ENCODE measurements at regions not wholly inside any gene's neighbourhood (a gene's known extent, or its start where the extent isn't known, plus 50 kb on each side); places are given as distances from the start of the nearest gene placed in this dataset.

DNA sequence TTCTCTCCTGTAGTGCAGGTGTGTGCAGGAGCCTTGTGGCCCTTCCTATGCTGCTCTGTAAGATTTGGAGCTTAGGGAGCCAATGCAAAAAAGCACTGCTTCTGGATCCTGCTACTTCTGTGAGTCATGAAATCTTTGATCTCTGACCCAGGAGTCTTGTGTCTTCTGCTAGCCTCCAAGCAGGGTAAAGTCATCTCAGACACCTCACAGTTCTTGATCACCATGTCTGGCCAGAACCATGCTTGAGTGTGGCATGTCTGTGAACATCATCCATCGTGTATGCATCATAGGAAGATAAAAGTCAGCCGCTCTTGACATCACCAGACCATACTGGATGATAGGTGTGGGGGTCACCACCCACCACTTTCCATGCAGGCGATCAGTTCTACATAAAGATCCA, 247.8 kb downstream of the RPLP1 start:
- no peaks in the 10 kb centered on the region for H3F3A ChIP-seq (ENCODE audit: insufficient read depth, low read length)

DNA sequence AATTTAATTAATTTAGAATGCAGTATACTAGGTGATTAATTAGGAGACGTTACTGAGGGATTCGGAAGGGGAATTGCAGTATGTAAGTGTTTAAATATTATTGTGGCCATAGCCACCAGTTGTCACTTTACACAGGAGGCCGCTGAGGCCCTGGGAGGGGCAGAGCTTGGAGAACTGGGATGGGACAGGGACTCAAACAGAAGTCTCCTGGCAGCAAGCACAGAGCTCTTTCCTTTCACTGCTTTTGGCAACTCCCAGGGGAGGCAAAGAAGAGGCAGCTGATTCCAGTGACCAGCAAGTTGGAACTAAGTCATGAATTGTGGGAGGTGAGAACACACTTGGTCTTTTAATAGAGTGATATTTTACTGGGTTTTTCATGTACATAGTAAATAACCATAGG, 248.6 kb downstream of the RPLP1 start:
- H3K9ac ChIP-seq (ENCODE audit: low read length) = no peak overlapping the region
- no peak overlapping the region for H2AFZ ChIP-seq (ENCODE audit: low read length)
- peaks cover 18% of the 10 kb centered on the region for H3K4me1 ChIP-seq (ENCODE audit: insufficient read depth, low read length, severe bottlenecking)
- no peaks in the 10 kb centered on the region for H3K36me3 ChIP-seq (ENCODE audit: insufficient read depth, low read length)
- TF ChIP-seq, protein P1, sequence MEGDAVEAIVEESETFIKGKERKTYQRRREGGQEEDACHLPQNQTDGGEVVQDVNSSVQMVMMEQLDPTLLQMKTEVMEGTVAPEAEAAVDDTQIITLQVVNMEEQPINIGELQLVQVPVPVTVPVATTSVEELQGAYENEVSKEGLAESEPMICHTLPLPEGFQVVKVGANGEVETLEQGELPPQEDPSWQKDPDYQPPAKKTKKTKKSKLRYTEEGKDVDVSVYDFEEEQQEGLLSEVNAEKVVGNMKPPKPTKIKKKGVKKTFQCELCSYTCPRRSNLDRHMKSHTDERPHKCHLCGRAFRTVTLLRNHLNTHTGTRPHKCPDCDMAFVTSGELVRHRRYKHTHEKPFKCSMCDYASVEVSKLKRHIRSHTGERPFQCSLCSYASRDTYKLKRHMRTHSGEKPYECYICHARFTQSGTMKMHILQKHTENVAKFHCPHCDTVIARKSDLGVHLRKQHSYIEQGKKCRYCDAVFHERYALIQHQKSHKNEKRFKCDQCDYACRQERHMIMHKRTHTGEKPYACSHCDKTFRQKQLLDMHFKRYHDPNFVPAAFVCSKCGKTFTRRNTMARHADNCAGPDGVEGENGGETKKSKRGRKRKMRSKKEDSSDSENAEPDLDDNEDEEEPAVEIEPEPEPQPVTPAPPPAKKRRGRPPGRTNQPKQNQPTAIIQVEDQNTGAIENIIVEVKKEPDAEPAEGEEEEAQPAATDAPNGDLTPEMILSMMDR (IDR thresholded peaks at IDR 0.05; ENCODE audit: low read length) = no peak
- no peak for TF ChIP-seq EZH2 (IDR thresholded peaks at IDR 0.05; ENCODE audit: borderline replicate concordance, low read length)
- H3K27me3 ChIP-seq (ENCODE audit: insufficient read depth, low read length) = peaks cover 6% of the 10 kb centered on the region; the same call in 1 of the 2 replicates
- no peak overlapping the region for H3K4me2 ChIP-seq (ENCODE audit: low read length)
- 0 out of 2 replicates have a peak, but pooled peaks cover 7% of the 10 kb centered on the region for H3K9me3 ChIP-seq (ENCODE audit: low read length)
- no peaks in the 10 kb centered on the region for H3K9me2 ChIP-seq (ENCODE audit: low read depth, low read length)
- H3K4me3 ChIP-seq (ENCODE audit: low read depth, low read length, poor library complexity, severe bottlenecking) = no peak overlapping the region
- no peaks in the 10 kb centered on the region for H3K79me2 ChIP-seq (ENCODE audit: insufficient read depth, low read length)
- no peaks in the 10 kb centered on the region for H3F3A ChIP-seq (ENCODE audit: insufficient read depth, low read length)
- H3K27ac ChIP-seq (ENCODE audit: low read depth, low read length, poor library complexity, severe bottlenecking) = no peak overlapping the region
- no peaks in the 10 kb centered on the region for H4K20me1 ChIP-seq (ENCODE audit: insufficient read depth, low read length)

More for the DNA sequence above, 247.8 kb downstream of the RPLP1 start:
- Histone ChIP-seq H3K9me2 (ENCODE audit: low read depth, low read length) (no peaks in the 10 kb centered on the region), H3K4me2 (ENCODE audit: low read length) (no peak overlapping the region), H3K36me3 (ENCODE audit: insufficient read depth, low read length) (no peaks in the 10 kb centered on the region), H3K9me3 (ENCODE audit: low read length) (0 out of 2 replicates have a peak, but pooled peaks cover 7% of the 10 kb centered on the region), H3K79me2 (ENCODE audit: insufficient read depth, low read length) (no peaks in the 10 kb centered on the region), H4K20me1 (ENCODE audit: insufficient read depth, low read length) (no peaks in the 10 kb centered on the region), H2AFZ (ENCODE audit: low read length) (no peak overlapping the region), H3K4me1 (ENCODE audit: insufficient read depth, low read length, severe bottlenecking) (peaks cover 18% of the 10 kb centered on the region), H3K27ac (ENCODE audit: low read depth, low read length, poor library complexity, severe bottlenecking) (no peak overlapping the region), H3K4me3 (ENCODE audit: low read depth, low read length, poor library complexity, severe bottlenecking) (no peak overlapping the region), H3K27me3 (ENCODE audit: insufficient read depth, low read length) (peaks cover 6% of the 10 kb centered on the region; the same call in 1 of the 2 replicates), H3K9ac (ENCODE audit: low read length) (no peak overlapping the region)
- no peak for TF ChIP-seq EZH2 (IDR thresholded peaks at IDR 0.05; ENCODE audit: borderline replicate concordance, low read length)
- TF ChIP-seq, protein P1 (IDR thresholded peaks at IDR 0.05; ENCODE audit: low read length) = no peak

DNA sequence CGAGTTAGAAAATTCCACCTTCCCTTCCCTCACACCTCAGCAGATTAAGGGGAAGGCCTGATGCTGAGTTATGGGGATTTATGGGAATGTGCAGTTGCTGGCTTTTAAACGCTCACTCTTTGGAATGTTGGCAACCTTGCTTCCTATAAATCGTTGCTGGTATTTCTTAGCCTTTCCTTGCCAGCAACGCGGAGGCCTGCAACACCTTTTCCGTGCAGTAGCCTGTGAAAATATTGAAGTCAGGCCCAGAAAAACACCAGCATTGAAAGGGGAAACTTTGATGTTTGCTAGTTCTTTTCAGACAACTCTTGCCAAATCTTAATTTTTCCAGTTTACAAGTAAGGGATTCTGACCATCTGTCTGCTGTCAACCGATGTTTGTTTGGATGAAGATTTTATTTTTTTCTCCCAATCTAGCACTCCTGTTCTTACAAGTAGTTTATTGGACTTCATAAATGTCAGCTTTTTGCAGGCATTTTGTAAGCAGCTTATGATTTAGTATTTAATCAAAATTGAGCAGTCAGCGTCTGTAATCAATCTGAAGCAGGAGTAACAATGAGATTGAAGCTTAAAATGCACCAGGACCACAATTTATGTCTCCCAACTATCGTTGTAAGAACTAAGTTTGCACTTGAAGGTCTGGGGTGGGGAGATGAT, 251.0 kb downstream of the RPLP1 start:
- Histone ChIP-seq H3K9me3 (ENCODE audit: low read length) (0 out of 2 replicates have a peak, but pooled peaks cover 7% of the 10 kb centered on the region), H2AFZ (ENCODE audit: low read length) (no peak overlapping the region), H3K4me2 (ENCODE audit: low read length) (no peak overlapping the region), H4K20me1 (ENCODE audit: insufficient read depth, low read length) (no peaks in the 10 kb centered on the region), H3K4me1 (ENCODE audit: insufficient read depth, low read length, severe bottlenecking) (no peaks in the 10 kb centered on the region), H3K27ac (ENCODE audit: low read depth, low read length, poor library complexity, severe bottlenecking) (no peak overlapping the region), H3K9ac (ENCODE audit: low read length) (no peak overlapping the region), H3K79me2 (ENCODE audit: insufficient read depth, low read length) (no peaks in the 10 kb centered on the region), H3K27me3 (ENCODE audit: insufficient read depth, low read length) (peaks cover 6% of the 10 kb centered on the region; the same call in 1 of the 2 replicates), H3K36me3 (ENCODE audit: insufficient read depth, low read length) (no peaks in the 10 kb centered on the region), H3K9me2 (ENCODE audit: low read depth, low read length) (no peaks in the 10 kb centered on the region), H3F3A (ENCODE audit: insufficient read depth, low read length) (no peaks in the 10 kb centered on the region), H3K4me3 (ENCODE audit: low read depth, low read length, poor library complexity, severe bottlenecking) (no peak overlapping the region)
- no peak for TF ChIP-seq EZH2 (IDR thresholded peaks at IDR 0.05; ENCODE audit: borderline replicate concordance, low read length)
- TF ChIP-seq, protein P1 (IDR thresholded peaks at IDR 0.05; ENCODE audit: low read length) = no peak
